H1 (cell line): ENCODE measurements at regions not wholly inside any gene's neighbourhood (a gene's known extent, or its start where the extent isn't known, plus 50 kb on each side); places are given as distances from the start of the nearest gene placed in this dataset.

Source experiments
- CTCF ChIA-PET: fragments of 300-600 bp; sonication (Branson Sonifier 250); formaldehyde crosslinking; loops from one replicate; lab custom pipeline; 2021; ENCODE audit not compliant: partially characterized antibody; lab: Charles Lee
- POLR2A ChIA-PET: fragments of 300-600 bp; sonication (Branson Sonifier 250); formaldehyde crosslinking; loops from one replicate; lab custom pipeline; 2021; ENCODE audit warnings: inconsistent platforms; ENCODE audit not compliant: partially characterized antibody; lab: Charles Lee
- DNase-seq, 2 experiments: peaks; one replicate each; pipeline versions ENCODE4 v3.0.0 to v3.0.0-alpha.2; 2010 to 2022; ENCODE audit warnings: low spot score in 2 of 2, low read depth in 1 of 2, mixed read lengths in 1 of 2
- FAIRE-seq: peaks from 2 replicates; lab custom pipeline; 2011; peaks lifted over from hg19 to GRCh38; lab: Jason Lieb, UNC
- H2AFZ ChIP-seq: 2 replicates; pipeline ENCODE4 v1.8.1; 2012; ENCODE audit warnings: low read length, inconsistent platforms
- H2AK5ac ChIP-seq: 2 replicates; pipeline ENCODE4 v1.6.1; 2013; ENCODE audit warnings: low read depth, low read length
- H2BK120ac ChIP-seq: replicated peaks from 2 replicates; pipeline ENCODE3; 2013; ENCODE audit warnings: low read depth, low read length, inconsistent platforms
- H2BK12ac ChIP-seq: 2 replicates; pipeline ENCODE4 v1.6.1; 2013; ENCODE audit warnings: low read depth, low read length
- H2BK15ac ChIP-seq: 2 replicates; pipeline ENCODE4 v1.6.1; 2013; ENCODE audit warnings: low read length
- H2BK20ac ChIP-seq: 2 replicates; pipeline ENCODE4 v1.6.1; 2013; ENCODE audit warnings: low read length
- H2BK5ac ChIP-seq: 2 replicates; pipeline ENCODE4 v1.6.1; 2013; ENCODE audit warnings: low read depth, low read length
- H3K14ac ChIP-seq: 2 replicates; pipeline ENCODE4 v1.6.1; 2013; ENCODE audit warnings: inconsistent platforms; ENCODE audit not compliant: insufficient read length
- H3K18ac ChIP-seq: 2 replicates; pipeline ENCODE4 v1.6.1; 2013; ENCODE audit warnings: low read length; ENCODE audit errors: extremely low read depth
- H3K23ac ChIP-seq: 2 replicates; pipeline ENCODE4 v1.6.1; 2013; ENCODE audit warnings: inconsistent platforms; ENCODE audit not compliant: insufficient read length
- H3K23me2 ChIP-seq: 2 replicates; pipeline ENCODE4 v1.6.1; 2013; ENCODE audit warnings: low read depth, low read length
- H3K27ac ChIP-seq: 2 replicates; pipeline ENCODE4 v1.6.1; 2011; ENCODE audit warnings: low read depth, low read length, inconsistent platforms
- H3K27me3 ChIP-seq, 4 experiments: replicated peaks in 1 of 4; 1 replicate in 1 of 4; 2 replicates in 3 of 4; pipeline versions ENCODE4 v1.6.1 to v1.8.1; 2011 to 2013; ENCODE audit warnings: low read length in 3 of 4, mild to moderate bottlenecking in 3 of 4, inconsistent platforms in 2 of 4, mixed read lengths in 2 of 4, moderate library complexity in 1 of 4; ENCODE audit not compliant: control insufficient read depth in 3 of 4, insufficient read depth in 3 of 4; ENCODE audit errors: extremely low read depth in 1 of 4
- H3K36me3 ChIP-seq, 4 experiments: 2 replicates each; pipeline versions ENCODE4 v1.6.1 to v1.8.1; 2011 to 2013; ENCODE audit warnings: mild to moderate bottlenecking in 4 of 4, low read length in 3 of 4, moderate library complexity in 2 of 4, control low read depth in 1 of 4, inconsistent platforms in 1 of 4; ENCODE audit not compliant: insufficient read depth in 4 of 4, control insufficient read depth in 2 of 4
- H3K4ac ChIP-seq: replicated peaks from 2 replicates; pipeline ENCODE3; 2013; ENCODE audit warnings: low read length, low read depth, mixed read lengths, inconsistent platforms; ENCODE audit not compliant: insufficient read length
- H3K4me1 ChIP-seq, 4 experiments: replicated peaks in 1 of 4; 1 replicate in 1 of 4; 2 replicates in 3 of 4; pipeline versions ENCODE4 v1.6.1 to v1.8.1; 2011 to 2013; ENCODE audit warnings: low read length in 3 of 4, inconsistent platforms in 2 of 4, mixed read lengths in 1 of 4; ENCODE audit not compliant: insufficient read depth in 4 of 4, control insufficient read depth in 3 of 4
- H3K4me2 ChIP-seq, 2 experiments: 2 replicates each; pipeline versions ENCODE4 v1.6.1 to v1.8.1; 2011 to 2013; ENCODE audit warnings: low read depth in 2 of 2, low read length in 2 of 2, control low read depth in 1 of 2, inconsistent platforms in 1 of 2, mild to moderate bottlenecking in 1 of 2; ENCODE audit not compliant: insufficient read depth in 1 of 2
- H3K4me3 ChIP-seq, 4 experiments: fragments of 200-600, 300-600 bp in 1 of 4; sonication (generic), shearing (Covaris generic), sonication (Bioruptor Twin) in 1 of 4; 2 replicates each; pipeline versions ENCODE4 v1.5.1 to v1.8.1; 2011 to 2016; ENCODE audit warnings: low read length in 4 of 4, low read depth in 3 of 4, control low read depth in 2 of 4, inconsistent platforms in 2 of 4, mild to moderate bottlenecking in 2 of 4, mixed read lengths in 1 of 4, moderate library complexity in 1 of 4; ENCODE audit not compliant: insufficient read depth in 2 of 4; ENCODE audit errors: extremely low read depth in 1 of 4
- H3K56ac ChIP-seq: replicated peaks from 2 replicates; pipeline ENCODE3; 2013; ENCODE audit warnings: low read depth, mild to moderate bottlenecking, mixed read lengths, low read length, inconsistent platforms; ENCODE audit not compliant: insufficient read length
- H3K79me1 ChIP-seq: 2 replicates; pipeline ENCODE4 v1.6.1; 2013; ENCODE audit warnings: low read depth, low read length, control low read depth
- H3K79me2 ChIP-seq, 2 experiments: 2 replicates each; pipeline versions ENCODE4 v1.6.1 to v1.8.1; 2012 to 2013; ENCODE audit warnings: low read length in 2 of 2, mild to moderate bottlenecking in 2 of 2, inconsistent platforms in 1 of 2; ENCODE audit not compliant: insufficient read depth in 2 of 2, control insufficient read depth in 1 of 2
- H3K9ac ChIP-seq, 4 experiments: replicated peaks in 1 of 4; 1 replicate in 1 of 4; 2 replicates in 3 of 4; pipeline versions ENCODE4 v1.6.1 to v1.8.1; 2011 to 2013; ENCODE audit warnings: low read depth in 3 of 4, low read length in 3 of 4, control low read depth in 2 of 4, mild to moderate bottlenecking in 2 of 4, moderate library complexity in 2 of 4, inconsistent platforms in 1 of 4; ENCODE audit errors: extremely low read depth in 1 of 4
- H3K9me3 ChIP-seq, 2 experiments: 2 replicates each; pipeline versions ENCODE4 v1.6.1 to v1.8.1; 2012 to 2013; ENCODE audit warnings: mild to moderate bottlenecking in 2 of 2, moderate library complexity in 2 of 2, control low read depth in 1 of 2, inconsistent platforms in 1 of 2, low read depth in 1 of 2, low read length in 1 of 2, mixed read lengths in 1 of 2; ENCODE audit not compliant: insufficient read depth in 2 of 2
- H4K20me1 ChIP-seq, 2 experiments: replicated peaks in 1 of 2; 2 replicates each; pipeline versions ENCODE3 to v1.8.1; 2011 to 2013; ENCODE audit warnings: inconsistent platforms in 2 of 2, low read length in 2 of 2, mild to moderate bottlenecking in 1 of 2; ENCODE audit not compliant: insufficient read depth in 2 of 2, control insufficient read depth in 1 of 2
- H4K5ac ChIP-seq: 2 replicates; pipeline ENCODE4 v1.6.1; 2013; ENCODE audit warnings: low read length, low read depth, mixed read lengths, inconsistent platforms; ENCODE audit not compliant: insufficient read length
- H4K8ac ChIP-seq: 2 replicates; pipeline ENCODE4 v1.8.0; 2013; ENCODE audit warnings: mild to moderate bottlenecking, moderate library complexity, low read length, inconsistent platforms; ENCODE audit not compliant: insufficient read depth; ENCODE audit errors: extremely low read depth
- H4K91ac ChIP-seq: replicated peaks from 2 replicates; pipeline ENCODE3; 2013; ENCODE audit warnings: low read length, mixed read lengths, inconsistent platforms; ENCODE audit not compliant: insufficient read length
- CBX8 ChIP-seq: fragments of 300-800, 300-1000 bp; sonication (generic); IDR thresholded peaks from 2 replicates; pipeline ENCODE4 v1.7.1; 2016; ENCODE audit warnings: low read depth, low read length, borderline replicate concordance
- CTCF ChIP-seq, 3 experiments: IDR thresholded peaks; 1 replicate in 2 of 3; 2 replicates in 1 of 3; pipeline versions ENCODE4 v1.5.1 to v1.6.1; 2011; ENCODE audit warnings: low read length in 3 of 3, mild to moderate bottlenecking in 3 of 3, inconsistent platforms in 2 of 3, low read depth in 1 of 3, moderate library complexity in 1 of 3; ENCODE audit not compliant: insufficient read depth in 1 of 3; ENCODE audit errors: control extremely low read depth in 1 of 3
- RAD21 ChIP-seq, 2 experiments: IDR thresholded peaks in 1 of 2; conservative IDR thresholded peaks in 1 of 2; 2 replicates each; pipeline ENCODE4 v1.6.1; 2011; ENCODE audit warnings: low read depth in 2 of 2, low read length in 2 of 2, improper control_type of control experiment in 1 of 2, inconsistent platforms in 1 of 2, mild to moderate bottlenecking in 1 of 2, moderate library complexity in 1 of 2
- SIX5 ChIP-seq: IDR thresholded peaks from 2 replicates; pipeline ENCODE4 v1.6.1; 2011; ENCODE audit warnings: mild to moderate bottlenecking, low read depth, low read length
- WGBS, 2 experiments: shearing (Covaris generic) in 1 of 2; methylation state at CpG; one replicate each; pipeline versions ENCODE4 v1.1.6 to v1.1.7; 2013 to 2015; ENCODE audit warnings: low lambda C conversion rate in 2 of 2, mixed read lengths in 2 of 2, inconsistent platforms in 1 of 2, low coverage in 1 of 2, missing lambda C conversion rate in 1 of 2; ENCODE audit not compliant: insufficient replicate concordance in 2 of 2, insufficient coverage in 1 of 2, insufficient read length in 1 of 2; ENCODE audit errors: extremely low coverage in 1 of 2, missing lambda C conversion rate in 1 of 2; 5-methylcytosine and 5-hydroxymethylcytosine counted together

GRCh38 chr16:64626776-64627175, 495.1 kb downstream of the CDH11 start:
- H3K23me2 ChIP-seq = no peaks in the 10 kb centered on the region
- H2AK5ac ChIP-seq = no peak overlapping the region; the same call in 1 of the 2 replicates
- no peak overlapping the region for H3K4ac ChIP-seq
- H3K4me1 ChIP-seq = no peaks in the 10 kb centered on the region
- no peak overlapping the region for H4K8ac ChIP-seq
- H2BK20ac ChIP-seq = no peak overlapping the region
- no peak overlapping the region for H3K4me2 ChIP-seq
- no peaks in the 10 kb centered on the region for H3K9me3 ChIP-seq
- no peak for FAIRE-seq
- no peak overlapping the region for H3K27ac ChIP-seq
- H3K9ac ChIP-seq = no peak overlapping the region
- H3K36me3 ChIP-seq = no peaks in the 10 kb centered on the region
- H4K91ac ChIP-seq = no peak overlapping the region
- no peaks in the 10 kb centered on the region for H3K79me2 ChIP-seq
- H2BK5ac ChIP-seq = no peak overlapping the region
- CTCF ChIA-PET = interaction anchor here (1.0 to 1.5 kb wide), 6 partner anchors 9 to 537 kb away, joined by 3 to 6 read pairs (median 4); no protein-coding TSS in a partner anchor
- H2BK120ac ChIP-seq = no peak overlapping the region
- DNase-seq = no peak
- no peak for TF ChIP-seq CBX8
- no peak for TF ChIP-seq RAD21 (IDR thresholded peaks at IDR 0.05 in 1 of 2, conservative IDR thresholded peaks at IDR 0.05 in 1 of 2; ENCODE audit: low read depth in 2 of 2, low read length in 2 of 2)
- no peak for TF ChIP-seq CTCF (IDR thresholded peaks at IDR 0.05; ENCODE audit: control extremely low read depth in 1 of 3, insufficient read depth in 1 of 3, low read depth in 1 of 3, low read length in 3 of 3)
- TF ChIP-seq SIX5 = no peak
- 87% methylated on average over 2 of the region's 2 CpGs; no CpG with 5 or more reads in 1 of the 2 experiments for WGBS, 2 experiments
- no peak overlapping the region for H3K14ac ChIP-seq
- no peak overlapping the region for H4K5ac ChIP-seq
- H4K20me1 ChIP-seq = no peaks in the 10 kb centered on the region
- no peak overlapping the region for H2BK15ac ChIP-seq
- H3K18ac ChIP-seq = no peak overlapping the region
- no peaks in the 10 kb centered on the region for H3K27me3 ChIP-seq
- no peaks in the 10 kb centered on the region for H3K79me1 ChIP-seq
- H2AFZ ChIP-seq = no peak overlapping the region
- POLR2A ChIA-PET = no interaction called here
- H3K23ac ChIP-seq = no peak overlapping the region
- H3K4me3 ChIP-seq = no peak overlapping the region
- H2BK12ac ChIP-seq = no peak overlapping the region
- no peak overlapping the region for H3K56ac ChIP-seq
